HG03196 (cell line): ENCODE measurements at regions not wholly inside any gene's neighbourhood (a gene's known extent, or its start where the extent isn't known, plus 50 kb on each side); places are given as distances from the start of the nearest gene placed in this dataset.
"Not testable (repeated sequence)": the region's sequence is repeated elsewhere in the genome, so short reads cannot be mapped to it uniquely, and the experiment has no call there.

Experiments used
- ATAC-seq: cut with Tn5 transposase; IDR thresholded peaks from one replicate; pipeline ENCODE4 v1.9.1; 2021; ENCODE audit not compliant: unreplicated experiment

DNA sequence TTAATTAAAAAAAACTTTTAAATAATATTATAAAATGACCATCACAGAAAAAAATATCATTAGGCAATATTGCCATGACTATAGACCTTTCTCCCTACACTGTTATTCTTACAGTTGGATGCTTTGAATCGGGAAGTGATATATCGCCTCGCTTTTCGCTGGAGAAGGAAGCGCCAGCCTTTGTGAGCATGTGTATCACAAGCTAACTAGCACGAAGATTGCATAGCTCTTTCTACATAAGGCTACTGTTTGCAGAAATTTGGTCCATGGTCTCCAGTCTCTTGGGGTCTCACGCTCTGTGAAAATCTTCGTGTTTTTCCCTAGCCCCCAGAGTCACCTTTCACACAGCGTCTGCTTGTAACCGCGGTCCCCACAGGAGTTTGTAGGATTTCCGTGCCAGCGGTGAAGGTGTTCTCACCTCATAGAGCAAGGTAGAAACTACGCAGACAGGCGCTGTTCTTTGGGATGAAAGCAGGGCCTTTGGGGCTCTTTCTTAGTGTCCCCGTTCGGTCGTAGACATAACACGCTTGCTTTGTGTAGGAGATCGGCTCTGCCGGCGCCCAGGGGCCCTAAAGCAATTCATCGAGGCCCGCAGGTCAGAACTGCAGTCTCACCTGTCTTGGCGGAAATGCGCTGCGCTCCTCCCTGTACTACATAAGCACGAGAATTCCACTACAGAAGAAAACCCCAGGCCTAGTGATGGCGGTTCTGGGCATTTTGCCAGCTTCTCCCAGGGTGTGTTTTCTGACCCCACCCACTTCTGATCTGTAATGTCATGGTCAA lies 214.5 kb upstream of the NOTCH2NLA start:
- ATAC-seq = not testable (repeated sequence)

DNA sequence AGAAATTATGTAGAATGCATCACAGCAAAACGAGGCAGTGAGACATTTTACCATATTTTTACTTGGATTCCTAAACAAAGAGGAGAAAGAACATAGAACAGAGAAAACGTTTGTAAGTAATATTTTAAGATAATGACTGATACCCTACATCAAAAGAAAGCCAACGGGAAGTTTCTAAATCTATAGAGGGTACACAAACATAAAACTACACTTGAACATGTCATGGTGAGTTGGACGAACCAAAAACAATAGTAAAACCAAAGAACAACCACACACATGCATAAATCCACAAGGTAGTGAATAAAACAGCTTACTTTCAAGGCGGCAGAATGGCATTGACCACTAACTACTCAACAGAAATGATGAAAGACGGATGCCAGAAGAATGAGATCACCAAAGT lies 209.7 kb upstream of the NOTCH2NLA start:
- not testable (repeated sequence) for ATAC-seq

DNA sequence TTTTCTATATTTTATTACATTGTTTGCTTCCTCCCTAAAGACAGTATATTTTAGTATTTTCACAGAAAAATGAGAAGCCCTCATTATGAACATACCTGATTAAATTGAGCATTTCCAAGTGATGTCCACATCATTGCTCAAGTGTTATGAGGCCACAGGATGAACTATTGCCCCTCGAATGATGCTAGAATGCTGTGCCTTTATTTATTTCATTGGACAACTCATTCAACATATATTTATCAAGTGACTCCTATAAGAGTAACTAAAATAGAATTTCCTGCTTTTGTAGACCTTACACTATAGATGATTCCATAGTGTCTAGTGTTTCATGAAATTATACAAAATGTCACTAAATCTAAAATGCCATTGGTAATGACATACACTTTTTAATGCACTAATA lies 187.8 kb upstream of the NOTCH2NLA start:
- ATAC-seq = not testable (repeated sequence)

DNA sequence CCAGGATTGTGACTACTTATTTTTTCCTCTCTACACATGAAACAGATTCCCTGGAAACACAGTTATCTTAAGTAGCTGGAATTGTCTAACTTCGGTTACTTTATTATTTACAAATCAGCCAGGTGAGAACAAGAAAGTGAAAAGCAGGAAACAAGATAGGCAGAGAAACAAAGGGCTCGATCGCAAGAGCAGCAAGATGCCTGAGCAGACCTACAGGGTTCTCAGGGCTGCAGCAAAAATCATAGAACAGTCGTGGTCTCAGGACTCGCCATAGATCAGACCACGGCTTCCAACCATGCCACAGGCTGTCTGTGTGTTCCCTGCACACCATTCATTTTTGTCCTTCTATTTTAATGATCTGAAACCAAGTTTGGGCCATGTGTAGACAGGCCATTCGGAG lies 186.2 kb upstream of the NOTCH2NLA start:
- not testable (repeated sequence) for ATAC-seq

DNA sequence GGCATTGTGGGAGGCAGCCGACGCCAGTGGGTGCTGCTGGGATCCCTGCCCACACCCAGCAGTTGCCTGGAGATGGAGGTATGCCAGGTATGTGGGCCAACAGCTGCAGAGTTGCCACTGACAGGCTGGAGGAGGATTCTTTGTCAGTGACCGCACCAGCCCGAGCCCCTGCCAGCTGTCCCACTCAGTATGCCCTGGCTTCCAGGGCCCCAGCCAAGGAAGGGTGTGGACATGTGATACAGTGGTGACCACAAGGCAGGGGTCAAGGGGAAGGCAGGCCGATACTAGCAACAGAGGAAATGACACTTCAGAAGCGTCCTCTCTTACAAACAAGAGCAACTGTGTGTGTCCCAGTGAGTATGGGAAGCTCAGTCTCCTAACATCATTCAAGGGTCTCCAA lies 185.1 kb upstream of the NOTCH2NLA start:
- ATAC-seq = not testable (repeated sequence)

DNA sequence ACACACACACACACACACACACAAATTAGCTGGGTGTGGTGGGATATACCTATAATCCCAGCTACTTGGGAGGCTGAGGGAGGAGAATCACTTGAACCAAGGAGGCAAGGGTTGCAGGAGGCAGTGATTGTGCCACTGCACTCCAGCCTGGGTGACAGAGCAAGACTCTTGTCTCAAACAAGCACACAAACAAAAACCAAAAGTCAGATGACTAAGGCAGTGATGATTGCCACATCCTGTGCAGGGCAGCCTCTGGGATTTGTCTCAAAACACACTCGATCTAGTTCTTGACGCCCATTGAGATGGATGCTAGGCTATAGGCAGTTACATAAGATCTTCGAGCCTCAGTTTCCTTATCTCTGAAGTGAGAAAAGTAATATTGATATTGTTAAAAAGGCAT lies 183.1 kb upstream of the NOTCH2NLA start:
- not testable (repeated sequence) for ATAC-seq

DNA sequence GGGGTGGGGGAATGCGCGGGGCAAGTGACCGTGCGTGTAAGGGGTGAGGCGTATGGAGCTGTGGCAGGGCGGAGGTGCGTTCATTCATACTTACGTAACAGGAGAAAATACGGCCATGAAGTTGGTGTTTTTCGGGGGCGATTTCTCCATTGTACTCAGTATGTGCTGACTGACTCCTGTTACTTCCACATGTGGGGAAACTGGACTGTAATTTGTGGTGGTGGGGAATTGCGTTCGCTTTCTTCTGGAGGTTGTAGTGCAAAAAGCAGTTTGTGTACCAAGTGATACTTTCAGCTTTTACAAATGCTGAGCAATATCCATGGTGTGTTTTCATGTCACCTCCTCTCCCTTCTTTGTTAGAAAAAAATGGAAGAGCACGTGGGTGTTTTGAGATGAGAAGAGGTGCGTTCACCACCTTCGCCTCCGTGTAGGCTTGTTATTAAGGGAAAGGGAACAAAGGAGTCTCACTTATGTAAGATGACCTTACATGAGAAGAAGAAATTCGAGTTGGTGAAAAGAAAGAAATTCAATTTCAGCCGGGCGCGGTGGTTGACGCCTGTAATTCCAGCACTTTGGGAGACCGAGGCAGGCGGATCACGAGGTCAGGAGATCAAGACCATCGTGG lies 181.1 kb upstream of the NOTCH2NLA start:
- ATAC-seq = not testable (repeated sequence)

DNA sequence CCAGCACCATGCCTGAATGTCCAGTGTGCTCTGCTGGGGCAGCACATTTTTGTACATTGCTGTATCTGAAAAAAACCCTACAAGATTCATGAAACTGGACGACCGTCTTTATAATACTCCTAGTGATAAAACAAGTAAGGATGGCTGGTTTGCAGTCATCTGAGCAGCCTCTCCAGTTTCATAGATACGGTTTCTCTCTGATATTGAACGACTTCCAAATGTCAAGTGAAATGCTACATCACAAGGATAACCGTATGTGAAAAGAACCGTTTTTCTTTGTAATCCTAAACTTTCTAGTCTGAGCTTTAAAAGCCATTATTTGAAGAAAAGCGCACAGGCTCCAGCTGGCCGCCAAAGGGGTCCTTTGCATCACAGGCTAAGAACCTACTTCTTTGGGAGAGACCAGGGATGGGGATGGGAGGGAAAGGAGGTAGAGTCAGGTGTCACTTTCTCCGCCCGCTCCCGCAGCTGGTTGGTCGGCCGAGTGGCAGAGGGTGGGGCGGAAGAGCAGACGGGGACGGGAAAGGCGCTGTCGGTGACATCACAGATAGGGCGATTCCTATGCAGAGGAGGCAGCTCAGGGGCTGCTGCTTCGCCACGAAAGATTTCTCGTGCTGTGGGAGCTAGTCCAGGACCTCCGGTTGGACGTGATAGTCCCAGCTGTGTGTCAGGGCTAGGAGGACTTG lies 180.4 kb upstream of the NOTCH2NLA start:
- ATAC-seq = not testable (repeated sequence)

DNA sequence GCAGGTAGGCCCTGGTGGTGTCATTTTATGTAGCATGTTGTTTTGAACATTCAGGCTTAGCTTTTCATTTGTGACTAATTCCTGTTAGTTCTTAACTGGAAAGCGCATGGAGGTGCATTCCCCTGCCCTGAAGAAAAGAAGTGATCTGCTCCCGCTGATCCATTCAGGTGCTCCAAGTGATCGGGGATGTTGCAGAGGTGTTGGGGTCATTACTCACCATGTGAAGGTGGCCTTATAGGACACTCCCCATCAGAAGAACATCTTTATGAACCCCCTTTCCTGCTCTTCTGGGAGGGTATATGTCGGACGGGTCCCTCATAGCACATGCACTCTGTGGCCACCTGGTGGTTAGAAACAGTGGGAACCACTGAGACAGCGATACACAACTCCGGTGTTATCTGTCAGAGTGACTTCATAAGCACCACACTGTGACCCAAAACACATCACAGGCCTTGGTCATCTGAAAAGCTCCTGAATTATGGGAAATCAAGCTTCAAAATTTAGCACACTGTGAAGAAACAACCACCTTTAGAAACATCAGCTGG lies 172.5 kb upstream of the NOTCH2NLA start:
- not testable (repeated sequence) for ATAC-seq

DNA sequence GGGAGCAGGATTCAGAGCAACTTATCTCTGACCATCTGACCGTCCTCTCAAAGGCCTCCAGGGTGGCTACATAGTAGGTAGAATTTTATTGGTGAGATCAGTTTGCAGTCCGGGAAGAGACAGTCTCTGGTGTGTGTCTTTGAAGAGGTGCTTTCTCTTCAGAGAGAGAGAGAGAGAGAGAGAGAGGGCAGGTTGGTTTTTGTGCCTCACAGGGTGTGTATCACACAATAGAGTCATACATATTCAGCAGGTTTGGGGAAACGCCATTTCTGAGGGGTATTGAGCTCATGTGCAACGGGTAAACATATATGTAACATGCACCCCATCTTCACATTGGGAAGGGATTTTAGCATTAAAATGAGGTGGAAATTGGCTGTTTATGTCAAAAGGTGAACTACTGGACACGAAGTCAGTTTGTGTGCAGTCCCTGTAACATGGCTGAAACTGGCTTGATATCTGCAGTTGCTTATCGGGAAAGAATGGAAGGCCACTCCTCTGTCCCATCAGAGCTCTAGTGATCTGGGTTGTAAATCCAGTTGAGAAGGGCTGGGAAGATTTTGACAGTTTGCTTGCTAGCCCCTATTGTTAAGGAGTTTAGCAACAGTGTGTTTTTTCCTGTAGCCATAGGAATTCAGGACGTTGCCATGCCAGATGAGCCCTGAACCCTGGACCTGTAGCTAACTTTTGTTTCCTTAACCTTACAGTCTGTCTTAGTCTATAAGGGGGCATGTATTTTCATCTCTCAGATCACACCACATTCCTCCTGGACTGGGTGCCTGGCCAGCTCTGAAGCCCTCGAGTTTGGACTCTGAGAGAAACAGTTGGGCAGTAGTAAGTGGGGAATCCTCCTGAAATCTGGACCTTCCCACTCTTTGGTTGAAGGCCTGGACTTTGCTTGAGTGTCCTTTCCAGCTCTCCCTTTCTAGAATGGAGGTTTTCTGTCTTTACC lies 171.6 kb upstream of the NOTCH2NLA start:
- not testable (repeated sequence) for ATAC-seq

DNA sequence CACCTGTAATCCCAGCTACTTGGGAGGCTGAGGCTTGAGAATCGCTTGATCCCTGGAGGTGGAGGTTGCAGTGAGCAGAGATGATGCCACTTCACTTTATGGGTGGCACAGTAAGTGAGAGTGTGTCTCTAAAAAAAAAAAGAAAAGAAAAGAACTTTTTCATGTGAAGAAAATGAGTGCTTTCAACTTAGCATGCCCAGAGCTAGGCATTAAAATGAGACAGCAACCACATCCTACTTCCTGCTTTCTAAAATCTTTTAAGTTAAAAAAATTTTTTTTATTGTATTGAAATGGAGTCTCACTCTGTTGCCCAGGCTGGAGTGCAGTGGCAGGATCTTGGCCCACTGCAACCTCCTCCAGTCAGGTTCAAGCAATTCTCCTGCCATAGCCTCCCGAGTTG lies 170.4 kb upstream of the NOTCH2NLA start:
- not testable (repeated sequence) for ATAC-seq

DNA sequence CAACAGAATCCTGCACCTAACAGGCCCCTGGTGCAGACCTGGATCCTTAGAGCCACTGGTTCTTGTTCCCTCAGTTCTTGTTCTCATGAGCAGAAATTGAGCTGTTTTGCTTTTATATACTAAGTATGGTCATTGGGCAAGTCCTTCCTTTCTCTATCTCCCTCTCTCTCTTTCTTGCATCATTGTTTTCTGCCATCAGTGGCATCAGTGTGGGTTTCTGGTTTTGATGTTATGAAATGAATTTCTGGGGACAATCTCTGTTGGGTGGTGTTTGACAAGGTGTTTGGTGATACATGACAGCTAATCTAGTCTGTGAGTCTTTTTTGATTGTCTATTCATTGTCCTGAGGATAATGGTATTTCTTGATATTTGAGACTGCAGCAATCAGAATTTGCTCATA lies 168.0 kb upstream of the NOTCH2NLA start:
- ATAC-seq = not testable (repeated sequence)

DNA sequence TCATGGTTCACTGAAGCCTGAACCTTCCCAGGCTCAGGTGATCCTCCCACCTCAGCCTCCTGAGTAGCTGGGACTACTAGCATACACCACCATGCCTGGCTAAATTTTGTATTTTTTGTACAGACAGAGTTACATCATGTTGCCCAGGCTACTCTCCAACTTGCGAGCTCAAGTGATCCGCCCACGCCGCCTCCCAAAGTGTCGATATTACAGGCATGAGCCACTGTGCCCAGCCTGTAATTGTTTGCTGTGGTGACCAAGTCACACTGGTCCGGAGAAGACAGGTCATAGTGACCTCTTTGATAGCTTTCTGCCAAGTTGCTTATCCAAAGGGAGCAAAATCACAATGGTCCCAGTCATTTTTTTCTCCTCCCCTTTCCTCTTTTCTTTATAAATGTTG lies 167.4 kb upstream of the NOTCH2NLA start:
- not testable (repeated sequence) for ATAC-seq

DNA sequence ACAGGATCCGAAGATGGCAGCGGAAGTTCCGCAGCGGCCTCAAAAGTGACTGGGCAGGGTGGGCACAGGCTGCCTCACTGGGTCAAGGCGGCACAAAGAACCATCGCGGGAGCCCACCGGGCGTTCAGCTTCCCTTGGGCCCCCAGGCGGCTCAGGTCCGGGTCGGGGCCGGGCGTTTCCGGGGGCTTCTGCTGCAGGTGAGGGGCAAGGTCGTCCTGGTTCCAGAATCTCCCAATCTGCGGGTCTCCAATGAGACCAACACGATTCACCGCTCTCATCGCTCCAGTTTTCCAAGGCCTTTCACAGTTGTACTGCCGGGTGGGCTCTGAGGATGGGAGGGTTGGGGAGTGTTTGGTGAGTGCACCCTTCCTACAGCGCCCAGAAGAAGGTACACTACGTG lies 165.0 kb upstream of the NOTCH2NLA start:
- ATAC-seq = not testable (repeated sequence)

DNA sequence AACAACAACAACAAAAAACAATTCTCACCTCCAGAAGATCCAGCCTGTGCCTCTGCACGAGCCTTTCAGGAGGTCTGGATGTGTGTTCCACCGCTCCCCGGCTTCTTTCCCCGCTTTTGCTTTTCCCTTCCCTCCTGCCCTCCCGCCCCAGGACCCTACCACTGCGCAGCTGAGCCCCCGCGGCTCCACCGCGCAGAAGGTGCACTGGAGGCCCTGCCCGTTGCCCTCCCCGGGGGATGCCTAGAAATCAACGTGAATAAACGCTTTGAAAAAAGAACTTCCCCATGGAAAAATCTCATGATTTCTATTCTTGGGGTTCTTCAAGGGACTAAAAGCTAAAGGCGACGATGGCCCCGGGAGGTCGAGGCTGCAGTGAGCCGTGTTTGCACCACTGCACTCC lies 164.3 kb upstream of the NOTCH2NLA start:
- not testable (repeated sequence) for ATAC-seq

DNA sequence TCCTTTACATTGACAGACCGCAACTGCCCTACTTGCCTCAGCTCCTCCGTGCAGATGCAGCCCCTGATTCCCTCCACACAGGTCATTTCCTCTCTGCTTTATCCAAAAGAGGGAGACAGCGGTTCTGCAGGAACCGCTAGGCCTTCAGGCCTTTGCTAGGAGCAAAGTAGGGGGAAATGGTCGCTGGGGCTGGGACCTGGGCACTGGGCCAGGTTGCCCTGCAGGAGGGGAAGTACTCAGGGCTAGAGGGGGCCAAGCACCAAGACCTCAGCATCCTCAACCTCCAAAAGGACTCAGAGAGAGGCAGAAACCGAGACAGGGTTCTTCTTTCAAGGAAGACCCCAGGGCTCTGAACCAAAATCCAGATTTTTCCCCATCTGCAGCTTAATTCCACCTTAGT lies 160.4 kb upstream of the NOTCH2NLA start:
- not testable (repeated sequence) for ATAC-seq

DNA sequence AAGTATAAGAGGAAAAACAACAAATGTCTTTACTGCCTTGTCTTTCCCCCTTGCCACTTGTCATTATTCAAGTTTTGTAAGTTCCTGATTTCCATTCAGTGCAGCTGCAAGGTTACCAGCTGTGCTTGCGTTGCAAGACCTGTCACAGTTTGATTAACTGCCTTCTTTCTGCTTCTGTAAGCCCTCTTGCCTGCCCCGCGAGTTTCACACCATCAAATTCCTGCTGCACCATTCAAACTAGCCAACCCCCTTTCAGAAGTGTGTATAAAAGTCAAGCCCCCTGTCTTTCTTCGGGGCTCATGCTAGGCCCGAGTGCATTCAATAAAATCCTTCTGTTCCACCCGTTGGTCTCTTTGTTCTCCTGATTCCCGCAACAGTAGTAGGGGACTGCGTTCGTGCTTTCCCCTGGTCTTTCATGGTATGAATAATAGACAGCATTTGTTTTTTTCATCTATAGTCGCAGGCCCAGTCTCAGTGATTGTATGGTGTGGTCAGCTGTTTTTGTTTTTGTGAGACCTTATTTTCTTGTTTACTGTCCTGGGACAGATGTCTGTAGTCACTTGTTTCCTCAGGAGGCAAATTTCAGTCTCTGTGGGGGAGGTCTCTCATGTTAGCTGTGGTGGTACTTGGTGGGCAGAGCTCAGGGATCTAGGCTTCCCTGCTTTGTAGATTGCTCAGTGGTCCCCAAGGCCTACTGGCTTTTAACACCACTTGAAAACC lies 159.1 kb upstream of the NOTCH2NLA start:
- ATAC-seq = not testable (repeated sequence)

DNA sequence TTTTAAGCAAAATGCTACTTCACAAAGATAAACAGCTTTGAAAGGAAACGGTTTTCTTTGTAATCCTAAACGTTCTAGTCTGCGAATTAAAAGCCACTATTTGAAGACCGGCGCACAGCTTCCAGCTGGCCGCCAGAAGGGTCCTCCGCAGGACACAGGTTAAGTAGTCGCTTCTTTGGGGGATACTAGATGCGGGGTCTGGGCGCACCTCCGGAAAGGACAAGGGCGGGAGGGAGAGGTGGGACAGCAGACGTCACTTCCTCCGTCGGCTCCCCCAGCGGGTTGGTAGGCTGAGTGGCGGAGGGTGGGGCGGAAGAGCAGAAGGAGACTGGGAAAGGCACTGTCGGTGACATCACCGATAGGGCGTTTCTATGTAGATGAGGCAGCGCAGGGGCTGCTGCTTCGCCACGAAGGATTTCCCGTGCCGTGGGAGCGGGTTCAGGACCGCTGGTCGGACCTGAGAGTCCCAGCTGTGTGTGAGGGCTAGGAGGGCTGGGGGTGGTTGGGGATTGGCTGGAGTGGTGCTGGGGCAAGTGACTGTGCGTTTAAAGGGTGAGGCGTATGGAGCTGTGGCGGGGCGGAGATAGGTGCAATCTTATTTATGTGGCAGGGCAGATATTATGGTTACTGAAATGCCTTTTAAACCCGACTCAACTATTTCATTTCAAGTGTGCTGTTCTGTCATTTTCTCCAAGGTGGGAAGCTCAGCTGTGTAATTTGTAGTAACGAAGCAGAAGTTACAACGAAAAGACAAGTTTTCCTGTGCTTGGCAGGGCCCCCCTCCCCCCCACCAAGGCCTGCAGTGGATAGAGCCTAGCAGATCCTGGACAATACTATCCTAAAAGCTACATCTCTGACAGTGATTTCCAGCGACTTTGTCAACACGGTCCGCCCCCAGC lies 158.3 kb upstream of the NOTCH2NLA start:
- peak; percentile 96 for ATAC-seq

DNA sequence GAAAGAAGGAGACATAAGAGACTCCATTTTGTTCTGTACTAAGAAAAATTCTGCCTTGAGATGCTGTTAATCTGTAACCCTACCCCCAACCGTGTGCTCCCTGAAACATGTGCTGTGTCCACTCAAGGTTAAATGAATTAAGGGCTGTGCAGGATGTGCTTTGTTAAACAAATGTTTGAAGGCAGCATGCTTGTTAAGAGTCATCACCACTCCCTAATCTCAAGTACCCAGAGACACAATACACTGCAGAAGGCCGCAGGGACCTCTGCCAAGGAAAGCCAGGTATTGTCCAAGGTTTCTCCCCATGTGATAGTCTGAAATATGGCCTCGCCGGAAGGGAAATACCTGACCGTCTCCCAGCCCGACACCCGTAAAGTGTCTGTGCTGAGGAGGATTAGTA lies 152.4 kb upstream of the NOTCH2NLA start:
- not testable (repeated sequence) for ATAC-seq
